Erythroblast (primary cell): ENCODE measurements at regions not wholly inside any gene's neighbourhood (a gene's known extent, or its start where the extent isn't known, plus 50 kb on each side); places are given as distances from the start of the nearest gene placed in this dataset.

ENCODE experiments used
- GATA1 ChIP-seq: IDR thresholded peaks from 2 replicates; pipeline ENCODE4 v1.6.1; 2011; ENCODE audit warnings: low read depth, mild to moderate bottlenecking, control low read depth, low read length, moderate library complexity
- POLR2A ChIP-seq: IDR thresholded peaks from 2 replicates; pipeline ENCODE4 v1.6.1; 2011; ENCODE audit warnings: mild to moderate bottlenecking, low read length

GRCh38 chr4:128536746-128537145 is 249.1 kb upstream of the PGRMC2 start:
- TF ChIP-seq POLR2A: no peak
- no peak for TF ChIP-seq GATA1
